CD4-positive, CD25-positive, alpha-beta regulatory T cell (primary cell): ENCODE measurements at regions not wholly inside any gene's neighbourhood (a gene's known extent, or its start where the extent isn't known, plus 50 kb on each side); places are given as distances from the start of the nearest gene placed in this dataset.
"Not testable (repeated sequence)": the region's sequence is repeated elsewhere in the genome, so short reads cannot be mapped to it uniquely, and the experiment has no call there.

ENCODE experiments used
- ATAC-seq, 2 donors: fragments of 150-1000 bp; cut with Tn5 transposase; one replicate each; pipeline ENCODE4 v1.10.0; 2021; ENCODE audit warnings: low read depth in 2 of 2, moderate number of reproducible peaks in 2 of 2, moderate library complexity in 1 of 2
- DNase-seq, 3 donors: peaks; one replicate each; pipeline versions ENCODE4 v3.0.0 to v3.0.0-alpha.2; 2012 to 2022; ENCODE audit warnings: mixed read lengths in 1 of 3
- H3K27ac ChIP-seq: one replicate; pipeline ENCODE4 v1.7.0; 2013; ENCODE audit warnings: mild to moderate bottlenecking, low read length; ENCODE audit not compliant: insufficient read depth, poor library complexity, severe bottlenecking
- H3K27me3 ChIP-seq: one replicate; pipeline ENCODE4 v1.7.0; 2013; ENCODE audit warnings: low read length; ENCODE audit not compliant: control insufficient read depth, insufficient read depth
- H3K36me3 ChIP-seq: one replicate; pipeline ENCODE4 v1.7.0; 2013; ENCODE audit warnings: mild to moderate bottlenecking, low read length, moderate library complexity; ENCODE audit not compliant: control insufficient read depth, insufficient read depth
- H3K4me1 ChIP-seq: 2 replicates; pipeline ENCODE4 v1.7.0; 2013; ENCODE audit warnings: mild to moderate bottlenecking, low read length; ENCODE audit not compliant: insufficient read depth, control insufficient read depth, poor library complexity, severe bottlenecking
- H3K4me3 ChIP-seq: one replicate; pipeline ENCODE4 v1.7.0; 2013; ENCODE audit warnings: low read depth, mild to moderate bottlenecking, low read length, moderate library complexity
- H3K9me3 ChIP-seq, 2 experiments: 1 replicate in 1 of 2; 2 replicates in 1 of 2; pipeline ENCODE4 v1.7.0; 2013; ENCODE audit warnings: low read length in 2 of 2, mild to moderate bottlenecking in 1 of 2, moderate library complexity in 1 of 2; ENCODE audit not compliant: control insufficient read depth in 2 of 2
- H3K27ac Mint-ChIP-seq, 3 donors: one replicate each; pipeline ENCODE4 v1.8.0; 2020 to 2022; ENCODE audit warnings: mild to moderate bottlenecking in 3 of 3, mixed read lengths in 3 of 3, moderate library complexity in 2 of 3
- H3K27me3 Mint-ChIP-seq: one replicate; pipeline ENCODE4 v1.8.0; 2022; ENCODE audit warnings: mild to moderate bottlenecking, mixed read lengths
- H3K36me3 Mint-ChIP-seq: one replicate; pipeline ENCODE4 v1.8.0; 2020; ENCODE audit warnings: mixed read lengths
- H3K4me1 Mint-ChIP-seq, 4 donors: one replicate each; pipeline ENCODE4 v1.8.0; 2020 to 2022; ENCODE audit warnings: mixed read lengths in 4 of 4, mild to moderate bottlenecking in 1 of 4
- H3K4me3 Mint-ChIP-seq, 4 donors: one replicate each; pipeline ENCODE4 v1.8.0; 2020 to 2022; ENCODE audit warnings: mild to moderate bottlenecking in 4 of 4, mixed read lengths in 4 of 4, moderate library complexity in 3 of 4
- H3K9me3 Mint-ChIP-seq, 7 donors: one replicate each; pipeline ENCODE4 v1.8.0; 2020 to 2022; ENCODE audit warnings: mixed read lengths in 7 of 7, mild to moderate bottlenecking in 3 of 7, moderate library complexity in 2 of 7

DNA sequence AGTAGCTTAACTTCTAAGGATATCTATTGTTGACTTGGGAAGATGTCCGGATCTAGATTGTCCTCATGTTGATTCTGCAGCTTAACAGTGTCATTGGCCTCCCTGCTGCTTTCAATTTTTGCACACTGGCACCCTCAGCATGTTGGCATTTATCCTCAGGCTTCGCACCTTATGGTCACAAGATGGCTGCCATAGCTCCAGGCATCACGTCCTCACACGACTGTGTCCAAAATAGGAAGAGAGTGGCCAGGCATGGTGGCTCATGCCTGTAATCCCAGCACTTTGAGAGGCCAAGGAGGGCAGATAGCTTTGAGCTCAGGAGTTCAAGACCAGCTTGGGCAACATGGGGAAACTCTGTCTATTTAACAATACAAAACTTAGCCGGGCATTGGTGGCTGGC lies 58.3 kb upstream of the RASD2 start:
- Mint-ChIP-seq H3K36me3 (no peaks in the 10 kb centered on the region), H3K9me3 (peaks cover 0 to 1% (median 0%) of the 10 kb centered on the region in 7 donors), H3K27ac (no peak overlapping the region), H3K4me3 (no peak overlapping the region), H3K27me3 (peaks cover 27% of the 10 kb centered on the region), H3K4me1 (peaks cover 0 to 3% (median 0%) of the 10 kb centered on the region in 4 donors)
- DNase-seq = no peak
- no peak for ATAC-seq
- no peak overlapping the region for H3K27ac ChIP-seq
- H3K4me3 ChIP-seq = no peak overlapping the region
- H3K27me3 ChIP-seq = no peaks in the 10 kb centered on the region
- H3K9me3 ChIP-seq = no peaks in the 10 kb centered on the region
- H3K36me3 ChIP-seq = no peaks in the 10 kb centered on the region
- H3K4me1 ChIP-seq = no peaks in the 10 kb centered on the region

GRCh38 chr22:35482974-35483373 lies 57.7 kb upstream of the RASD2 start:
- no peaks in the 10 kb centered on the region for H3K4me1 ChIP-seq
- no peak overlapping the region for H3K27ac ChIP-seq
- ATAC-seq (no peak), DNase-seq (no peak)
- H3K9me3 ChIP-seq = no peaks in the 10 kb centered on the region
- no peak overlapping the region for H3K27ac Mint-ChIP-seq
- H3K27me3 Mint-ChIP-seq = peaks cover 33% of the 10 kb centered on the region
- no peak overlapping the region for H3K4me3 Mint-ChIP-seq
- peaks cover 0 to 1% (median 0%) of the 10 kb centered on the region in 7 donors for H3K9me3 Mint-ChIP-seq
- no peaks in the 10 kb centered on the region for H3K36me3 Mint-ChIP-seq
- H3K4me1 Mint-ChIP-seq = peaks cover 0 to 3% (median 0%) of the 10 kb centered on the region in 4 donors
- H3K27me3 ChIP-seq = no peaks in the 10 kb centered on the region
- H3K4me3 ChIP-seq = no peak overlapping the region
- no peaks in the 10 kb centered on the region for H3K36me3 ChIP-seq

DNA sequence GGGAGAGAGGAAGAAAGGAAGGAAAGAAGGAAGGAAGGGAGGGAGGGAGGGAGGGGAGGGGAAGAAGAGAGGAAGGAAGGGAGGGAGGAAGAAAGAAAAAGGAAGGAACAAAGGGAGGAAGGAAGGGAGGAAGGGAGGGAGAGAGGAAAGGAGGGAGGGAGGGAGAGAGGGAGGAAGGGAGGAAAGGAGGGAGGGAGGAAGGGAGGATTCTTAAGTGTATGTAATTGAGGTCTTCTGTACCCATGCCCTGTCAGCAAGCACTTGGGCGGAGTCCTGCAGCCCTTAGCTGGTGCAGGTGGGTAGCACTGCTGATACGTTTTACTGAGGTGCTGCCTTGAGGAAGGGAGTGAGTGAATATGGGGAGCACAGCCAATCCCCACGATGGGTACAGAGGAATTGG lies 56.9 kb upstream of the RASD2 start:
- Histone ChIP-seq H3K4me3 (no peak overlapping the region), H3K4me1 (no peaks in the 10 kb centered on the region), H3K9me3 (no peaks in the 10 kb centered on the region), H3K27ac (no peak overlapping the region), H3K27me3 (no peaks in the 10 kb centered on the region), H3K36me3 (no peaks in the 10 kb centered on the region)
- Mint-ChIP-seq H3K36me3 (no peaks in the 10 kb centered on the region), H3K27me3 (peaks cover 29% of the 10 kb centered on the region), H3K27ac (peak overlapping the region in 1 of 3 donors; percentile 68), H3K4me3 (no peak overlapping the region), H3K4me1 (peaks cover 0 to 3% (median 0%) of the 10 kb centered on the region in 4 donors), H3K9me3 (peaks cover 0 to 1% (median 0%) of the 10 kb centered on the region in 7 donors)
- DNase-seq (no peak), ATAC-seq (no peak)

DNA sequence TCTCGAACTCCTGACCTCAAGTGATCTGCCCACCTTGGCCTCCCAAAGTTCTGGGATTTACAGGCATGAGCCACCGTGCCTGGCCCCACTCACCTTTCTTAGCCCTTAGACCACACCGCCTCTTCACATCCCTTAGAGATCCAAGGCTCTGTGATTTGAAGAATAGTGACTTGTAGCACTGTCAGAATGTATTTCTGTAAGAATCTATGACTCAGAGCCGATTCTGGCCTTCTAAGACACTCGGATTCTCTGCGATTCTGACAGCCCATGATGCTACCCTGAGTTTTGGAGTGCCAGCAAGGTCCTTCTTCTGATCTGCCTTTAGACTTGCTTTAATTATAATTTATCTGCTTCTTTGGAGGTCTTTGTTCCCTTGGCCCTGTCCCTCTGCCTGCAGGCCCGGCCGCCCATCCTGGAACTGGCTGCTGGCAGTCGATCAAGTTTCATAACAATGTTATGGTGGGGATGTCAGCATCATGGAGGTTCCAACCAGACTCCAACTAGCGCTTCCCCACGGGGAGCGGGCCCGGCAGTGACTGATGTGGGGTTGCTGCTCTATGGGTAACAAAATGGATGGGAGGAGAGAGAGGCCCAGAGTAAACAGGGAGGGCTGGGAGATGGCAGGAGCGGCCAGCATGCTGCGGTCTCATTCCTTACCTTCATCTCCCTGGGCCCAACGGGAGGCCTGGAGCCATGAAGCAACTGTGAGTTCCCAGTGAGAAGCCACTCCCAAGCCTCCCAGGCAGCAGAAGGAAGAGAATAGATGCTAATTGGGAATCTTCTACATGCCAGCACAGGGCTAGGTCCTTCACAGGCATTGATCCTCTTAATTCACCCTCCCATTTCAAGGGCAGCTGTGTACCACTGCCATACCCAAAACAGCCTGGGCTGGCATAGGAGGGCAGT lies 55.7 kb upstream of the RASD2 start:
- H3K36me3 Mint-ChIP-seq = no peaks in the 10 kb centered on the region
- H3K27ac ChIP-seq = no peak overlapping the region
- H3K9me3 Mint-ChIP-seq = peaks cover 0 to 1% (median 0%) of the 10 kb centered on the region in 7 donors
- no peaks in the 10 kb centered on the region for H3K27me3 ChIP-seq
- H3K4me1 Mint-ChIP-seq = peaks cover 0 to 3% (median 0%) of the 10 kb centered on the region in 4 donors
- H3K9me3 ChIP-seq = no peaks in the 10 kb centered on the region
- DNase-seq = no peak
- no peaks in the 10 kb centered on the region for H3K4me1 ChIP-seq
- H3K4me3 Mint-ChIP-seq = peak overlapping the region in 1 of 4 donors; percentile 47
- no peak overlapping the region for H3K4me3 ChIP-seq
- H3K27ac Mint-ChIP-seq = no peak overlapping the region
- H3K27me3 Mint-ChIP-seq = peaks cover 20% of the 10 kb centered on the region
- no peak for ATAC-seq
- H3K36me3 ChIP-seq = no peaks in the 10 kb centered on the region

GRCh38 chr22:35486116-35486631 lies 54.5 kb upstream of the RASD2 start:
- Mint-ChIP-seq H3K27me3 (peaks cover 11% of the 10 kb centered on the region), H3K4me1 (peaks cover 0 to 2% (median 0%) of the 10 kb centered on the region in 4 donors)

DNA sequence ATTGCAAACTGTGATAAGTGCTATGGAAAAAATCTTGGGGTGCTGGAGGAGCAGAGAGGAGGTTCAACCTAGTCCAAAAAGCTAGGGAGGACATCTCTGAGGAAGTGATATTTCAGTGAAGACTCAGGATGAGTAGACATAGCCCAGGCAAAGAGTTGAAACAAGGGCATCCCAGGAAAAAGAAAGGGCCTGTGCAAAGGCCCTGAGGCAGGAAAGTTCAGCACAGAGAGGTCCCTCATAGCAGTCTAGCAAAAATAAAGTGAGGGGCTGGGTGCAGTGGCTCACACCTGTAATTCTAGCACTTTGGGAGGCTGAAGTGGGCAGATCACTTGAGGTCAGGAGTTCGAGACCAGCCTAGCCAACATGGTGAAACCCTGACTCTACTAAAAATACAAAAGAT lies 53.0 kb upstream of the RASD2 start:
- H3K9me3 ChIP-seq, H3K27me3 ChIP-seq, DNase-seq, H3K36me3 ChIP-seq, H3K4me1 ChIP-seq, H3K27ac Mint-ChIP-seq, H3K27ac ChIP-seq, H3K4me1 Mint-ChIP-seq, H3K9me3 Mint-ChIP-seq, ATAC-seq, H3K27me3 Mint-ChIP-seq, H3K36me3 Mint-ChIP-seq, H3K4me3 ChIP-seq: not testable (repeated sequence)
- peak overlapping the region in 1 of 4 donors; percentile 27 for H3K4me3 Mint-ChIP-seq

More at GRCh38 chr22:35486116-35486631, 54.5 kb upstream of the RASD2 start:
- peaks cover 0 to 1% (median 0%) of the 10 kb centered on the region in 7 donors for H3K9me3 Mint-ChIP-seq
- no peaks in the 10 kb centered on the region for H3K4me1 ChIP-seq
- H3K4me3 ChIP-seq = no peak overlapping the region
- no peak overlapping the region for H3K4me3 Mint-ChIP-seq
- H3K27ac Mint-ChIP-seq = peak overlapping the region in 1 of 3 donors; percentile 59
- H3K27ac ChIP-seq = no peak overlapping the region
- H3K36me3 ChIP-seq = no peaks in the 10 kb centered on the region
- no peaks in the 10 kb centered on the region for H3K36me3 Mint-ChIP-seq
- ATAC-seq (no peak), DNase-seq (no peak)
- no peaks in the 10 kb centered on the region for H3K27me3 ChIP-seq
- H3K9me3 ChIP-seq = no peaks in the 10 kb centered on the region

- H3K27ac ChIP-seq = no peak overlapping the region
- Mint-ChIP-seq H3K27ac (no peak overlapping the region), H3K9me3 (peaks cover 0 to 1% (median 0%) of the 10 kb centered on the region in 7 donors), H3K4me1 (no peaks in the 10 kb centered on the region), H3K27me3 (peaks cover 10% of the 10 kb centered on the region), H3K4me3 (no peak overlapping the region), H3K36me3 (no peaks in the 10 kb centered on the region)
- DNase-seq (no peak), ATAC-seq (no peak)
- no peaks in the 10 kb centered on the region for H3K36me3 ChIP-seq
- H3K27me3 ChIP-seq = no peaks in the 10 kb centered on the region
- H3K9me3 ChIP-seq = no peaks in the 10 kb centered on the region
- no peak overlapping the region for H3K4me3 ChIP-seq
- H3K4me1 ChIP-seq = no peaks in the 10 kb centered on the region
Observed at GRCh38 chr22:35488513-35488912, 52.1 kb upstream of the RASD2 start.
